ENCODE measurements at regions not wholly inside any gene's neighbourhood (a gene's known extent, or its start where the extent isn't known, plus 50 kb on each side); places are given as distances from the start of the nearest gene placed in this dataset.

DNA sequence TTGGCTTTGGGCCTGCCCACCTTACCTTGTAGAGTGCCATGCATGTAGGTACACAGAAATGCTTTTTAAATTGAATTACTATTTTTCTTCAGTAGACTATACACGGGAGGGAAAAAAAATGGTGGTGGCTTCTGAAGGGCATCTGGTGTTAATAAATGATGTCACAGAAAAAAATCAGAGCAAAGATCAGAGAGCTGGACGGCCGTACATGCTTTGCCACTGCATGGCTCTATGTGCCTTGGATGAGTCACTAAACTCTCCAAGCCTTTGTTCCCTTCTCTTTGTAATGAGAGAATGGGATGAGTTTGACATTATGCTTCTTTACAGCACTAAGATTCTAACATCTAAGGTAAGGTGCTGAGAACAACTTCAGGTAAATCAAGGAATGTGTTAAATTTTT is 376.4 kb upstream of the DDHD1 start:
- Mint-ChIP-seq H3K36me3 (ENCODE audit: low read depth) (no peaks in the 10 kb centered on the region), H3K4me3 (no peak overlapping the region), H3K27me3 (ENCODE audit: insufficient read depth) (no peaks in the 10 kb centered on the region), H3K9me3 (no peaks in the 10 kb centered on the region), H3K27ac (no peak overlapping the region), H3K4me1 (ENCODE audit: low read depth) (no peaks in the 10 kb centered on the region)
- intact Hi-C loops (cut with micrococcal nuclease), result no loop called here
- no peak for DNase-seq (ENCODE audit: low spot score)

DNA sequence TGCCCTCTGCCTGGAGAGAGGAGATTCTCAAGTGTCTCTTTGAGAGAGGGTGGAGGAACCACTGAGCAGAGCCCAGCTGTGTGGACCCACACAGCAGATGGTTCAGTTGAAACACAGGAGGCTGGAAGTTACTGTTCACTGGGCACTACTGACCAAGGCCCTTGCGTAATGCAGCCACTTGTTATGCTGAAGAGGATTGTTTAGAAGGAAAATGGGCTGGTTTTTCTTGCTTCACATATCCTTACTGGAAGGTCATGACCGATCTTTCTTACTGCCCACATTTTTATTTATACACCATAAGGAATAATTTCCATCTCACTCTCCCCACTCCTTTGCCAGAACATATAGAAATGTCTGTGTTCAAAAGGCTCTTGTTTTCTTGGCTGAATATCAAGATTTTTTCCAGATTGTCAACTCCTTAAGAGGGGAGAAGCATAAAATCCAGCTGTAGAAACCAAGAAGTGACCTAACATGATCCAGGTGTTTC is 375.1 kb upstream of the DDHD1 start:
- no peak for DNase-seq (ENCODE audit: low spot score)
- Mint-ChIP-seq H3K27ac (no peak overlapping the region), H3K9me3 (no peaks in the 10 kb centered on the region), H3K4me3 (no peak overlapping the region), H3K4me1 (ENCODE audit: low read depth) (no peaks in the 10 kb centered on the region), H3K36me3 (ENCODE audit: low read depth) (no peaks in the 10 kb centered on the region), H3K27me3 (ENCODE audit: insufficient read depth) (no peaks in the 10 kb centered on the region)
- intact Hi-C loops (cut with micrococcal nuclease), result no loop called here

GRCh38 chr14:53526200-53526599 is 373.1 kb upstream of the DDHD1 start:
- Mint-ChIP-seq H3K27me3 (ENCODE audit: insufficient read depth) (no peaks in the 10 kb centered on the region), H3K4me1 (ENCODE audit: low read depth) (no peaks in the 10 kb centered on the region), H3K4me3 (no peak overlapping the region), H3K9me3 (peaks cover 4% of the 10 kb centered on the region), H3K36me3 (ENCODE audit: low read depth) (no peaks in the 10 kb centered on the region), H3K27ac (no peak overlapping the region)
- DNase-seq (ENCODE audit: low spot score), result no peak
- intact Hi-C loops (cut with micrococcal nuclease), result no loop called here

DNA sequence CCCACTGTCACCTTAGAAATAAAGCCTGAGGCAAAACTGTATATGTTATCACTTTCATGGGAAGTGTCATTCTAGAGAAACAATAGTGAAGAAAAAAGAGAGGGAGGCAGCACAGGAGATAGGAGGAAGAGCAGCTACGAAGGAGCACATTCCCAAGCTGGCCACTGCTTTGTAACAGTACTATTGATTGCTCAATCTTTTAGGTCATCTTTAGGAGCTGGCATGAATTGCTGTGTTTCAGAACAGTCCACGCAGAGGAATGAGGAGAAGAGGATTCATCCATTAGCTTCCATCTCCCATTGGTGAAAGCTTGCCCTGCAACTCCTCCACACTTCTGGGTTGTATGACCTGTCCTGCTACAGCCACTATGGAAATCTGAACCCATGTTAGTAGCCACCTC is 372.5 kb upstream of the DDHD1 start:
- no peaks in the 10 kb centered on the region for H3K27me3 Mint-ChIP-seq (ENCODE audit: insufficient read depth)
- H3K4me1 Mint-ChIP-seq (ENCODE audit: low read depth), result no peaks in the 10 kb centered on the region
- H3K27ac Mint-ChIP-seq, result no peak overlapping the region
- H3K4me3 Mint-ChIP-seq, result no peak overlapping the region
- no peaks in the 10 kb centered on the region for H3K36me3 Mint-ChIP-seq (ENCODE audit: low read depth)
- intact Hi-C loops (cut with micrococcal nuclease), result no loop called here
- no peak for DNase-seq (ENCODE audit: low spot score)
- H3K9me3 Mint-ChIP-seq, result peaks cover 4% of the 10 kb centered on the region

DNA sequence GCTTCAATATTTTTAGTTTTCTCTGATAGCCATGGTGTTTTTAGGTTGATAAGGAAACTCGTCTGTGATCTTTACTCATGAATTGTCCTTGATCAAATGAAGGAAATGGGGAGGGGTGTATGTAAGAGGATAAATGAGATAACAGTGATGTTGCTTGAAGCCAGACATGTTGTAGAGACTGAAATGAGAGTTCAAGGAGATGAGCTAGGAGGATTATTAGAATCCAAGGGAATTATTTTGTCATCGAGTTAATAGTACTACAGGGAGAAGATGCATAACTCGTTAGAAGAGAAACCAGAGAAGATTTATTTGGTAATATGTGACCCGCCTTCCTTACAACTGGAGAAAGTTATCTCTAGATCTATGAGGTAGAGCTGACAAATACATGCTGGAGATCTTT is 371.3 kb upstream of the DDHD1 start:
- no peaks in the 10 kb centered on the region for H3K4me1 Mint-ChIP-seq (ENCODE audit: low read depth)
- intact Hi-C loops (cut with micrococcal nuclease), result no loop called here
- H3K27ac Mint-ChIP-seq, result no peak overlapping the region
- H3K27me3 Mint-ChIP-seq (ENCODE audit: insufficient read depth), result no peaks in the 10 kb centered on the region
- no peak for DNase-seq (ENCODE audit: low spot score)
- no peak overlapping the region for H3K4me3 Mint-ChIP-seq
- H3K36me3 Mint-ChIP-seq (ENCODE audit: low read depth), result no peaks in the 10 kb centered on the region
- H3K9me3 Mint-ChIP-seq, result peaks cover 4% of the 10 kb centered on the region

GRCh38 chr14:53523226-53523625 is 370.1 kb upstream of the DDHD1 start:
- no peaks in the 10 kb centered on the region for H3K36me3 Mint-ChIP-seq (ENCODE audit: low read depth)
- no peaks in the 10 kb centered on the region for H3K4me1 Mint-ChIP-seq (ENCODE audit: low read depth)
- peaks cover 4% of the 10 kb centered on the region for H3K9me3 Mint-ChIP-seq
- intact Hi-C loops (cut with micrococcal nuclease), result no loop called here
- DNase-seq (ENCODE audit: low spot score), result no peak
- no peak overlapping the region for H3K4me3 Mint-ChIP-seq
- no peak overlapping the region for H3K27ac Mint-ChIP-seq
- no peaks in the 10 kb centered on the region for H3K27me3 Mint-ChIP-seq (ENCODE audit: insufficient read depth)

GRCh38 chr14:53520078-53520928 is 367.2 kb upstream of the DDHD1 start:
- intact Hi-C loops (cut with micrococcal nuclease), result no loop called here

GRCh38 chr14:53519137-53519536 is 366.0 kb upstream of the DDHD1 start:
- Mint-ChIP-seq H3K36me3 (ENCODE audit: low read depth) (no peaks in the 10 kb centered on the region), H3K27ac (no peak overlapping the region), H3K4me3 (no peak overlapping the region), H3K27me3 (ENCODE audit: insufficient read depth) (no peaks in the 10 kb centered on the region), H3K4me1 (ENCODE audit: low read depth) (no peaks in the 10 kb centered on the region), H3K9me3 (peaks cover 4% of the 10 kb centered on the region)
- intact Hi-C loops (cut with micrococcal nuclease), result no loop called here
- no peak for DNase-seq (ENCODE audit: low spot score)

More at GRCh38 chr14:53520078-53520928, 367.2 kb upstream of the DDHD1 start:
- H3K9me3 Mint-ChIP-seq, result peaks cover 4% of the 10 kb centered on the region
- no peaks in the 10 kb centered on the region for H3K4me1 Mint-ChIP-seq (ENCODE audit: low read depth)
- H3K36me3 Mint-ChIP-seq (ENCODE audit: low read depth), result no peaks in the 10 kb centered on the region
- H3K27me3 Mint-ChIP-seq (ENCODE audit: insufficient read depth), result no peaks in the 10 kb centered on the region
- no peak overlapping the region for H3K27ac Mint-ChIP-seq
- DNase-seq (ENCODE audit: low spot score), result no peak
- no peak overlapping the region for H3K4me3 Mint-ChIP-seq

- Mint-ChIP-seq H3K4me3 (no peak overlapping the region), H3K27ac (no peak overlapping the region), H3K36me3 (ENCODE audit: low read depth) (no peaks in the 10 kb centered on the region), H3K4me1 (ENCODE audit: low read depth) (no peaks in the 10 kb centered on the region), H3K9me3 (peaks cover 3% of the 10 kb centered on the region), H3K27me3 (ENCODE audit: insufficient read depth) (no peaks in the 10 kb centered on the region)
- intact Hi-C loops (cut with micrococcal nuclease), result no loop called here
- DNase-seq (ENCODE audit: low spot score), result no peak
Observed at GRCh38 chr14:53517270-53517960, 364.3 kb upstream of the DDHD1 start.

DNA sequence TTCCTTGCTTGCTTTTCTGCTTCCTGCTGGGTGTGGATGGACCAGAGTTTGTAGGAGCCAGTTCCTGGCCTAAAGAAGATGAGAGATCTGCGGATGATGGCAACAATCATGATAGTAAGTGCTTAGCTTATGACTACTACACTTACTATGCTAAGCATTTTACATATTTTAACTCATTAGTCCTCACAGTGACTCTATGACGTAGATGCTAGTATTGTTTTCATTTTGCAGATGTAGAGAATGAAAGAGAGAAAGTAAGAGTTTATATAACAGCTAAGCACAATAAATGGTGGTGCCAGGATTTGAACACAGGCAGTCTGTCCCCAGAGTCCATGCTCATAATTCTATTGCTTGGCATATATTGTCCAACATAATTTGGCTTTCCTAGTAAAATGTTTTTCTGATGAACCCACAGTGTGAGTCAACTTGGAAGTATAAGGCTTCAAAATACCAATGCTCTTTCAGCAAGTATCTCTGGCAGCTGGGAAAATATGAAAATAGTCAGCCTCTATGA is 363.2 kb upstream of the DDHD1 start:
- no peaks in the 10 kb centered on the region for H3K9me3 Mint-ChIP-seq
- H3K27me3 Mint-ChIP-seq (ENCODE audit: insufficient read depth), result no peaks in the 10 kb centered on the region
- no peak for DNase-seq (ENCODE audit: low spot score)
- intact Hi-C loops (cut with micrococcal nuclease), result no loop called here
- H3K4me1 Mint-ChIP-seq (ENCODE audit: low read depth), result no peaks in the 10 kb centered on the region
- no peak overlapping the region for H3K4me3 Mint-ChIP-seq
- no peaks in the 10 kb centered on the region for H3K36me3 Mint-ChIP-seq (ENCODE audit: low read depth)
- H3K27ac Mint-ChIP-seq, result no peak overlapping the region

DNA sequence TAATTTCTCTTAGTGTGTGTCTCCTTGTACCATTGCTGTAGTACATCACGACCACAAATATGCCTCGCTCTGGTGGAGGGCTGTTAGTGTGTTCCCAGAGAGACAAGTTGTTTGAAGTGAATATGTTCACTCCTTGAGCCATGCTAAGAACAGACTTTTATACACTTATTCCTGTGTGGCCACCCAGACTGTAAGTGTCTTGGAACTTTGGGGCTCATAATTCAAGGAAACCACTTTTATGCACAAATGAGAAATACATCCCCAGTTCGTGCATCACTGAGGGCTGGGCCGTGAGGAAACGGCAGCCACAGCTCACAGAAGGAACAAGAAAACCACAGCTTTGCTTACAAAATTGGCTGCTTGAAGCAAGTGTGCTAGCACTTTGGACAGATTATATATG is 362.2 kb upstream of the DDHD1 start:
- no peak for DNase-seq (ENCODE audit: low spot score)
- intact Hi-C loops (cut with micrococcal nuclease), result no loop called here

DNA sequence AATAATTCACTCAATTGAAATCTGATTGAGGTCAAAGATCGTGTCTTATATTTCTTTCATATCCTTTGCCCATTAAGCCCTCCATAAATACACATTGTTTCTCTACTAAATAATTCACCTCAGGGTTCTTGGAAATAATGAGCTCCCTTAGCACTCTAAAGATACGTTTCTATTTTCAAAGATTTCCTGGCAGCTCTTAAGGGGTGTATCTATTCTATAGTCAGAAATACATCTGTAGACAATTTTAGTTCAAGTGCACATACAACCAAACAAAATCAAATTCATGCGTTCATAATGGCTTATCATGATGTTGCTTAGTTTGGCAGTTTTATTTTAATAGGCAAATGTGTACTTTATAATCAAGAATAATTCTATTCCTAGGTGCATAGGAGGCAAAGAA is 361.1 kb upstream of the DDHD1 start:
- Mint-ChIP-seq H3K4me1 (ENCODE audit: low read depth) (no peaks in the 10 kb centered on the region), H3K36me3 (ENCODE audit: low read depth) (no peaks in the 10 kb centered on the region), H3K27me3 (ENCODE audit: insufficient read depth) (no peaks in the 10 kb centered on the region), H3K9me3 (no peaks in the 10 kb centered on the region), H3K27ac (no peak overlapping the region), H3K4me3 (no peak overlapping the region)
- DNase-seq (ENCODE audit: low spot score), result no peak
- intact Hi-C loops (cut with micrococcal nuclease), result no loop called here

More for the DNA sequence above, 362.2 kb upstream of the DDHD1 start:
- no peaks in the 10 kb centered on the region for H3K27me3 Mint-ChIP-seq (ENCODE audit: insufficient read depth)
- no peaks in the 10 kb centered on the region for H3K9me3 Mint-ChIP-seq
- no peak overlapping the region for H3K27ac Mint-ChIP-seq
- H3K36me3 Mint-ChIP-seq (ENCODE audit: low read depth), result no peaks in the 10 kb centered on the region
- H3K4me1 Mint-ChIP-seq (ENCODE audit: low read depth), result no peaks in the 10 kb centered on the region
- no peak overlapping the region for H3K4me3 Mint-ChIP-seq

DNA sequence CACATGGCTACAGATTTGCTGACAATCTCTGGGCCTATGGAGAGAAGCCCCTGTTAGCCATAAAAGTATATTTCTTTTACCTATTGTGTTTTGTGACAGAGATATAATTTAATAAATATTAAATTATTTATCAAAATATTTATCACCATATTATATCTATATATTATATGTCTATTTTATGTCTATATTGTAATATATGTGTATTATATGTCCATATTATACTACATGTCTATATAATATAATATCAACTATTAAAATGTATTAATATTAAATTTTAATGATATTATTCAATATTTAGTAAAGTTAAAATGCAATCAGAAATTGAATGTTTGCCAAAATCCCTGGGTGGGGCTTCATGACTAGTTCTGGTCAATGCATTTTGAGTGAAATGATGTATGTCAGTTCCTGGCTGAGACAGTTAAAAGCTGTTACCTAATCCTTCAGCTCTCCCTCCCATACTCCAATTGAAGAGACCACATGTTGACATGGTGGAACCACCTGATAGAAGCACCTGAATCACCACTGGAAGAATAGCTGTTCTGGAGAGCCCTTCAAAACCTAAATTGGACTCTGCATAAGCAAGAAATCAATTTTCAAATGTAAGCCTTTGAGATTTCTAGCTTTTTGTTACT is 357.3 kb upstream of the DDHD1 start:
- no peak overlapping the region for H3K27ac Mint-ChIP-seq
- H3K9me3 Mint-ChIP-seq, result no peaks in the 10 kb centered on the region
- no peak for DNase-seq (ENCODE audit: low spot score)
- H3K4me1 Mint-ChIP-seq (ENCODE audit: low read depth), result no peaks in the 10 kb centered on the region
- H3K36me3 Mint-ChIP-seq (ENCODE audit: low read depth), result no peaks in the 10 kb centered on the region
- no peak overlapping the region for H3K4me3 Mint-ChIP-seq
- no peaks in the 10 kb centered on the region for H3K27me3 Mint-ChIP-seq (ENCODE audit: insufficient read depth)
- intact Hi-C loops (cut with micrococcal nuclease), result no loop called here

Data from activated T-helper 1 cell treated with anti-CD3 and anti-CD28 coated beads, Interleukin-12 subunit alpha, Interleukin-12 subunit beta, Interleukin-2, Interleukin-4 antibody, amounts not matched to agents 30 ng/mL and 10 ng/mL and 1 ng/mL, durations not matched to agents 14 hours and 24 hours and 36 hours (primary cell).